ENCODE measurements at regions not wholly inside any gene's neighbourhood (a gene's known extent, or its start where the extent isn't known, plus 50 kb on each side); places are given as distances from the start of the nearest gene placed in this dataset.

GRCh38 chr6:163634211-163635171, 220.0 kb downstream of the QKI start:
- Histone ChIP-seq H4K20me1 (ENCODE audit: control insufficient read depth, extremely low read depth, insufficient read depth, low read length) (no peaks in the 10 kb centered on the region), H3K9me3 (ENCODE audit: control insufficient read depth, low read depth, low read length) (peaks cover 2% of the 10 kb centered on the region), H3K9me1 (ENCODE audit: control insufficient read depth, extremely low read depth, insufficient read depth, low read length) (no peaks in the 10 kb centered on the region), H3K27me3 (ENCODE audit: control insufficient read depth, extremely low read depth, insufficient read depth, low read length) (no peaks in the 10 kb centered on the region), H3K79me2 (ENCODE audit: control insufficient read depth, insufficient read depth, low read length) (no peaks in the 10 kb centered on the region), H3K36me3 (ENCODE audit: control insufficient read depth in 2 of 2, extremely low read depth in 1 of 2, insufficient read depth in 2 of 2, low read length in 2 of 2) (no peaks in the 10 kb centered on the region), H2AFZ (ENCODE audit: control insufficient read depth, low read length) (no peak overlapping the region), H3K4me1 (ENCODE audit: control insufficient read depth, extremely low read depth, insufficient read depth, low read length) (no peaks in the 10 kb centered on the region), H3K4me2 (ENCODE audit: control insufficient read depth, extremely low read depth, insufficient read depth, low read depth, low read length) (no peak overlapping the region), H3K9ac (ENCODE audit: control insufficient read depth, extremely low read depth, insufficient read depth, low read length) (no peak overlapping the region), H3K4me3 (ENCODE audit: control insufficient read depth in 2 of 3, extremely low read depth in 1 of 3, insufficient read depth in 2 of 3, low read depth in 1 of 3, low read length in 3 of 3) (no peak overlapping the region), H3K27ac (ENCODE audit: control insufficient read depth, insufficient read depth, low read length) (no peak overlapping the region)
- no peak for TF ChIP-seq CTCF (optimal IDR thresholded peaks at IDR 0.05 in 1 of 3, IDR thresholded peaks at IDR 0.05 in 1 of 3, conservative IDR thresholded peaks at IDR 0.05 in 1 of 3; ENCODE audit: extremely low read depth in 1 of 3, insufficient read depth in 2 of 3, low read length in 3 of 3)
- TF ChIP-seq EZH2 (IDR thresholded peaks at IDR 0.05; ENCODE audit: low read length) = no peak
- FAIRE-seq = no peak
- no peak for DNase-seq (ENCODE audit: low read depth, low spot score)
- dilution Hi-C loops (cut with MboI; ENCODE audit: extremely low pct_ligation_motif_present, low sequenced_read_pairs) = no loop called here

GRCh38 chr6:163630991-163631390, 216.5 kb downstream of the QKI start:
- FAIRE-seq (no peak), DNase-seq (ENCODE audit: low read depth, low spot score) (no peak)
- Histone ChIP-seq H3K9me1 (ENCODE audit: control insufficient read depth, extremely low read depth, insufficient read depth, low read length) (no peaks in the 10 kb centered on the region), H3K4me2 (ENCODE audit: control insufficient read depth, extremely low read depth, insufficient read depth, low read depth, low read length) (no peak overlapping the region), H3K4me1 (ENCODE audit: control insufficient read depth, extremely low read depth, insufficient read depth, low read length) (no peaks in the 10 kb centered on the region), H2AFZ (ENCODE audit: control insufficient read depth, low read length) (no peak overlapping the region), H4K20me1 (ENCODE audit: control insufficient read depth, extremely low read depth, insufficient read depth, low read length) (no peaks in the 10 kb centered on the region), H3K27ac (ENCODE audit: control insufficient read depth, insufficient read depth, low read length) (no peak overlapping the region), H3K9ac (ENCODE audit: control insufficient read depth, extremely low read depth, insufficient read depth, low read length) (no peak overlapping the region), H3K27me3 (ENCODE audit: control insufficient read depth, extremely low read depth, insufficient read depth, low read length) (no peaks in the 10 kb centered on the region), H3K9me3 (ENCODE audit: control insufficient read depth, low read depth, low read length) (peaks cover 4% of the 10 kb centered on the region), H3K36me3 (ENCODE audit: control insufficient read depth in 2 of 2, extremely low read depth in 1 of 2, insufficient read depth in 2 of 2, low read length in 2 of 2) (no peaks in the 10 kb centered on the region), H3K4me3 (ENCODE audit: control insufficient read depth in 2 of 3, extremely low read depth in 1 of 3, insufficient read depth in 2 of 3, low read depth in 1 of 3, low read length in 3 of 3) (no peak overlapping the region), H3K79me2 (ENCODE audit: control insufficient read depth, insufficient read depth, low read length) (no peaks in the 10 kb centered on the region)
- TF ChIP-seq EZH2 (IDR thresholded peaks at IDR 0.05; ENCODE audit: low read length) = no peak
- TF ChIP-seq CTCF (optimal IDR thresholded peaks at IDR 0.05 in 1 of 3, IDR thresholded peaks at IDR 0.05 in 1 of 3, conservative IDR thresholded peaks at IDR 0.05 in 1 of 3; ENCODE audit: extremely low read depth in 1 of 3, insufficient read depth in 2 of 3, low read length in 3 of 3) = no peak
- dilution Hi-C loops (cut with MboI; ENCODE audit: extremely low pct_ligation_motif_present, low sequenced_read_pairs) = no loop called here

All from keratinocyte (primary cell).